HG02938 (cell line): ENCODE measurements at regions not wholly inside any gene's neighbourhood (a gene's known extent, or its start where the extent isn't known, plus 50 kb on each side); places are given as distances from the start of the nearest gene placed in this dataset.
"Not testable (repeated sequence)": the region's sequence is repeated elsewhere in the genome, so short reads cannot be mapped to it uniquely, and the experiment has no call there.

Experiments
- ATAC-seq: cut with Tn5 transposase; IDR thresholded peaks from one replicate; pipeline ENCODE4 v1.9.1; 2021; ENCODE audit warnings: mild to moderate bottlenecking, moderate library complexity; ENCODE audit not compliant: unreplicated experiment

DNA sequence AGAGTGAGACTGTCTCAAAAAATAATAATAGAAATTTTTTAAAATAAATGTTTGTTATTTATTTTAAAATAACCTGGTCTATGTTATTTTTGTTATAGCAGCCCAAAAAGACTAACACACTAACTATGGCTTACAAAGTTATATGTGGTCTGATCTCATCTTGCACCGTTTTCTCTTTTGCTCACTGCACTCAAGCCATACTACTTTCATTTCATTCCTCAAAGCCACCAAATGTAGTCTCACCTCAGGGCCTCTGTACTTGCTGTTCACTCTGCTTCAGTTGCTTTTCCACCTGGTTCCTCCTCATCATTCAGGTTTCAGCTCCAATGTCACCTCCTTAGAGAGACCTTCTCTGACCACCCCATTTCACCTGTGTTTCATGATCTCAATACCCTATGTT is 55.2 kb upstream of the MDM1 start:
- no peak for ATAC-seq

DNA sequence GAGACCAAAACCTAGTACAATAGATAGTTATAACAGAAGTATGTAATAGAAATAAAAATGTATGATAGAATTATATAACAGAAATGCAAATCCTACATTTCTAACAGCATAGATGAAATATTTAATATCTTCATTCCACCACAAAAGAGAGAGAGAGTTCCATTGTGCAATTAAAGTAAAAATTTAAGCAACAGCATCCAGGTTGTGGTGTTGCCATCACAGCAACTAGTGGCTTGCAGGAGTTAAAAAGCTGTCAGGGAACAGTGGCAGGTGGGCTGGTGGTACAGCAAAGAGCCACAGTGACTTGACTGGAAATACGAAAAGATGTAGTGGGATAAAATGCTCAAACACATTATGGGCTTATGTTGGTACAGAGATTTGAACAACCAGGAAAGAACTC is 57.1 kb upstream of the MDM1 start:
- no peak for ATAC-seq

DNA sequence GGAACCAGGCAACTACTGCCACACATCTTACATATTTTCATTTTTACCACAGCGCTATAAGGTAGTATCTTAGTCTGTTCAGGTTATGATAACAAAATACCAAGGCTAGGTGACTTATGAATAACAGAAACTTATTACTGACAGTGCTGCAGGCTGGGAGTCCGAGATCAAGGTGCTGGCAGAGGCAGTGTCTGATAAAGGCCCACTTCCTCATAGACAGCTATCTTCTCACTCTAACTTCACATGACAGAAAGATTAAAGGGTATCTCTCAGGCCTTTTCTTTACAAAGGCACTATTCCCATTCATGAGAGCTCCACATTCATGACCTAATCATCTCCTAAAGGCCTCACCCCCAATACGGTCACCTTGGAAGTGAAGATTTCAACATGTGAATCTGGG is 59.8 kb upstream of the MDM1 start:
- ATAC-seq = no peak

DNA sequence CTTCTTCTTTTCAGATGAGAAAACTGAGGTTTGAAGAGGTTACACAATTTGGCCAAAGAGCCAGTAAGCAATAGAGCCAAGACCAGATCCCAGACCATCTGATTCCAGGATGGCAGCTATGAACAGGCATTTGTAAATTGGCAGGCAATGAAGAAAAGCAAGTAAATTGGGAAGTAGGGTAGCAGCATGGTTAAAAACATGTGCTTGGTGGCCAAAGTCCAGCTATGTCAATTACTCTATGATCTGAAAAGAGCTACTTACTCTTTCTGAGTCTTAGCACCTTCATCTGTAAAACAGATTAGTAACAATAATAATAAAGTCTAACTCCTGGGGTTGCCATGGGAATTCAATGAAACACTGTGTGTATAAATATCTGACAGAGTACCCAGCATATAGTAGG is 60.2 kb upstream of the MDM1 start:
- ATAC-seq = no peak

DNA sequence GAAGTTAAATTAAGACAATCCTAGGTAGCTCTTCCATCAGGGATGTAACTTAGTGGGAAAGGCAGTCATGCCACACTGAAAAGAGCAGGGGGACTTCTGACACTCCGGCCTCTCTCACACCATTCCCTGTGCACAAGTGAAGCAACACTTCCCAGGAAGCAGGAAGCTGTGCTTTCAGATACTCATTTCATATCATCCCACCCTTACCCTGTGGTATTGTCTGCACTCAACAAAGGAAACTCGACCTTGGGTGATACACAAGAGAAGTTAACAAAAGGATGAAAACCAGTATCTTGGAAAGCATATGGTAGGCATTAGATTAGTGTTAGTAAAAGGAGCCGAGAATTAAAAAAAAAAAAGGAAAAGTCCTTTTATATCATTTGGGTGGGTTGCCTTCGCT is 61.3 kb upstream of the MDM1 start:
- no peak for ATAC-seq

DNA sequence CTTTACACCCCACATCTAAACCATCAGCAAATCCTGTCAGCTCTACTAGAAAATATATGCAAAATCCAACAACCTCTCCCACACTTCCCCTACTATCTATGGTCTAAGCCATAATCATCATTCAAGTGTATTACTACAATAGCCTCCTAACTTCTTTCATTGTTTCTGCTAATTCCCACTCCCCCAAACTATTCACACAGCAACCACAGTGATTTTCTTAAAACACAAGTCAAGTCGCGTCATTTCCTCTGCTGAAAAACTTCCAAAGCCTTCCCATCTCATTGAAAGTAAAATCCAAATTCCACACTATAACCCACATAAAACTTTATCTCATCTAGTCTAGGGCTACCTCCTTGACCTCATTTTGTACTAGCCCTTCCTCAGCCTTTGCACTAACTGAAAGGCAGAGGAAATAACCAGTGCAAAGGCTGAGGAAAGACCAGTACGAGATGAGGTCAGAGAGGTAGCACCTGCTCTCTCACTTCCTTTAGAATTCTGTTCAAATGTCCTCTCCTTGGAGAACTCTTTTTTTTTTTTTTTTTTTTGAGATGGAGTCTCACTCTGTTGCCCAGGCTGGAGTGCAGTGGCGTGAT is 65.5 kb upstream of the MDM1 start:
- ATAC-seq = no peak

DNA sequence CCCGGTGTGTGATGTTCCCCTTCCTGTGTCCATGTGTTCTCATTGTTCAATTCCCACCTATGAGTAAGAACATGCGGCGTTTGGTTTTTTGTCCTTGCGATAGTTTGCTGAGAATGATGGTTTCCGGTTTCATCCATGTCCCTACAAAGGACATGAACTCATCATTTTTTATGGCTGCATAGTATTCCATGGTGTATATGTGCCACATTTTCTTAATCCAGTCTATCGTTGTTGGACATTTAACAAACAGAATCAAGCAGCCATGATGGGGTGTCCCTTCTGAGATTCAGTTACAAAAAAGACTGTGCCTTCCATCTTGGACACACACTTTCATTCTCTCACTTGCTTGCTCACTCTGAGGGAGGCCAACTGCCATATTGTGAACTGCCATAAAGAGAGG is 66.5 kb upstream of the MDM1 start:
- ATAC-seq = not testable (repeated sequence)

DNA sequence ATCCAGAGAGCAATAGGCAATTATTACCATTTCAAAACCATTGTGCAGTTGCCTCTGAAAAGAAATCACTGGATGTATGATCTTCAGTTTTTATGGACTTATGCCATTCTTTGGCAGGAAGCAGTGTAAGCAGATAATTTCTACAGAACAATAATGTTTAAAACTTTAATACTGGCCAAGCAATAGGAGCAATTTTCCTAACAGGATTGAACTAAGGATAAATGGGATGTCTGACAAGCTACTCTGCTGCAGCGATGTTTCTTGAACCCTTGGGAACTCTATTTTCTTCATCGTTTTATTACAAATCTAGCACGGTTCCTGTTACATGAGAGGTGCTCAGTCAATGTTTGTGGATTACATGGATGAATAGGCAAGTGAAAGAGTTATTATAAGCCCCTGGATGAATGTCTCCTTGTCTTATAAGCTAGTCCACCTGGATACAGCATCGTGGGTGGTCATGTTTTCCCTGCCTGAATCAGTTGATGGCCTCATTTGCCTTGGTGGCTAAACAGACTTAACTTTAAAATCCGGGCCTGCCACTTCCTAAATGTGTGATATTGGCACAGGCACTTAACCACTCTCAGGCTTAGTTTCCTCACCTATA is 68.2 kb upstream of the MDM1 start:
- no peak for ATAC-seq

DNA sequence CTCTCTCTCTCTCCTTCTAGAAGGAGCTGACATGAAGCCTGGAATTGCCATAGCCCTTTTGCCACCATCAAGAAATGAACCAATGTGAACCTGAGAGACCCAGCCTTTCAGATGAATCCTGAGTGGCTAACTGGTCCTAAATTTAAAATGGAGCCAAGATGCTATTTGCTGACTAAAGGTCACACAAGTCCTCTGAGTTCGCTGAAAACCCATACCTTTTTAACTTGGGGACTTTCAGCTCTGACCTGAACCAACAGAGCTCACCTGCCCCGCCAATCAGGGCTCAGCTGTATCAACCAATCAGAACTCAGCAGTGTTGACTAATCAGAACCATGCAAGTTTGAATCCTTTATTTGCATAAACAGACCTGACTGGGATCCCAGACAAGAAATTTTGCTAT is 70.3 kb upstream of the MDM1 start:
- ATAC-seq = no peak

DNA sequence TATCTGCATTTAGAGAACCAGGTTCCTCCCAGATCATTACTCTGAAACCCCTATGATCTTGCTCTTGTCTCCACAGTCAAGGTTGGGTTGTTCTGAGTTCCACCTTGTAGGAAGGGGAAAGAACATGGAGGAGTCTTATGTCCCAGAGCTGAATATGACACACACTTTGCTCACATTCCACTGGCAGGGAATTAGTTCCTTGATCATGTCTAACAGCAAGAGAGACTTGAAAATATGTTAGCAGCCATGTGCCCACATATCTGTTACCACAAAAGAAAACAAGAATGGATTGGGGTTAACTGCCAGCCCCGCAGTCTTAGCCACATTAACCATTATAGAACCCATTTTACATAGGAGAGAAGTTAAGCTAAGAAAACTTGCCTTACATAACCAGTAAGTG is 71.1 kb upstream of the MDM1 start:
- ATAC-seq = no peak

DNA sequence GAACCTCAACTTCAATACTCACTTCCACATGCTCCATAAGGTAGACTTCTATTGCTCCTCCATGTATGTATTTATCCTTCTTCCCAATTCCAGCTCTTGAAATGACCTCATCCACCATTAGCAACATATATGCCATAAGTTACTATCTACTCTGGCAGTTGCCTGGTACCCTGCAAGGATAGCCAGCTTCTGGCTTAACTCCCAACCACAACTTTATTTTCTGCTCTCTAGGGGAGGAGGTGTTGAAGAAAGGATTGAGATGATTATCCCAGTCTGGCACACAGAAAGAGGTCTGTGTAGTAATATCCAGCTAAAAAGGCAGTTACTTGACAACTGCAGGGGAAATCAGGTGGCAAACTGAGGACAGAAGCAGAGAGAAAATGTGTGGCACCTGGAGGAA is 71.5 kb upstream of the MDM1 start:
- no peak for ATAC-seq

DNA sequence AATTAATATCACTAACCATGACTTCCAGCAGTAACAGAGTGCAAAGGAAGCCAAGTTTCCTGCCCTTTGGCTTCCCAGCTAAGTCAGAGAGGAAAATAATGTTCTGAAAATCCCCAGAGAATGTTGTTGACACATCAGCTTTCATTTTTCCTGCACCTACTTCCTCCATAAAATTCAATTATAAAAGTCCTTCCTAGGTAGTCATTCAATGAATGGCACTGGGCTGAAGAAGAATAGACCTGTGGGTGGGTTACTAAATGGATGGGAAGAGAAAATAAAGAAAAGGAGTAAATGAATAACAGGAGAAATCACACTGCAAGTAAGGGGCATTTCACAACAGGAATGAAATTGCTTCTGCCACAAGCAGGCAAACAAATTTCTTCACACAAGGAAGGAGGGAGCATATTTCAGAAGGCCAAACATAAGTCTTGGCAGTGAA is 73.2 kb upstream of the MDM1 start:
- no peak for ATAC-seq

DNA sequence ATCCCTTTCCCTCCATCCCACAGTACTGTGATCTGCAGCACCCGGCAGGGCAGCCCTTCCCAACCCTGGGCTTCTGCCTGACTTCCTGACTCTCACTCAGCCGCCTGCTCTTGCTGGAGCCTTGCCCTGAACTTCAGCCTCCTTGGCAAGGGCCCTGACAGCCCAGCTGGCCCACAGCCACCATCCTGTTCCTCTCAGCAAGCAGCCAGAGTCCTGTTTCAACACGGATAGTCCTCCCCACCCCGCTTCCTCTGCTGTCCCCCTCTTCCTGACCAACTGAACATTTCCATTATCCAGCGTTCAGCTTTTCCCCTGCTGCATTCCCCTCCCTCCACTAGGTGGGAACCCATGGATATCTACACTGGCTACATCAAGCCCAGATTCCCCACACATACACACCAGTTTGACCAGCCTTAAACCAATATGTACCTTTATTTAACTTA is 74.0 kb upstream of the MDM1 start:
- no peak for ATAC-seq

DNA sequence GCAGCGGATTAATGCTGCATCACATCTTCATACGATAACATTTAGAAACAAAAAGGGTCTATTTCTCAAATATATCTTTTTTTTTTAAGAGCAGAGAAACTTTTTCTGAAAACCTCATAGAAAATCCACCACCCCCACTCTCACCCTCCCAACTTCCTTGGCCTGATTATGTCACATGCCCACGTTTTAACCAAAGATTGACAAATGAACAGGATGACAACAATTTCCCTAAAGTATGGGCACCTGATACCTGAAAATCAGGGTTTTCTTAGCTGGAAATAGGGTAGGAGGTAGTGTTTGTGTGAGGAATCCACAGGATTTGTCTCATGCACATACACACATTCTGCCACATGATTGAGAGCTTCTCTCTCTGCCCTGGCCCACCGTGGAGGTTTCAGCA is 74.7 kb upstream of the MDM1 start:
- ATAC-seq = no peak

DNA sequence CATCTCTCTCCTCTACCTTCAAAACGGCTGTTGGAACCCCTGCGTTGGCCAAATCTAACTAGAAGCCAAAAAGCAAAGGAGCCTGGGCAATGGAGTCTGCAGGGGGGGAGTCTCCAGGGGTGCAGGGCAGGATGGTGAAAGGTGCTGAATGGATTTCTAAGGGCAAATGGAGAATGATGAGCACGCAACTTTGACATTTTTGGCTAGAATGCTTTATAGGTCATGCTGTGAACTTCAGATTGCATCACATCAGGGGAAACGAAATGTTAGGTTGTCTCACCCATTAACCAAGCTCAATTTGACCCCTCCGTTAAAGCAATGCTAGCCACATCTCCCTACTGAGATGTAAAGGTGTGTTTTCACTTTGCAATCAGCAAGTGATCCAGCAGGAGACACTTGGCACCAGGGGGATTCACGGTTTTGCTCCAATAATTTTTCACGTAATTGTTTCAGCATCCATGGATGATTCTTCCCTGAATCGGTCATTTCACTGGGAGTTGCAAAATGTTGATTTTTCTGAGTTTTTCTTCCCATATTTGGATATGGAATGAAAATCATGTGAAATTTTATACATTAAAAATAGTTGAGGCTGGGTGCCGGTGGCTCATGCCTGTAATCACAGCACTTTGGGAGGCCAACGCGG is 78.0 kb upstream of the MDM1 start:
- ATAC-seq = no peak

DNA sequence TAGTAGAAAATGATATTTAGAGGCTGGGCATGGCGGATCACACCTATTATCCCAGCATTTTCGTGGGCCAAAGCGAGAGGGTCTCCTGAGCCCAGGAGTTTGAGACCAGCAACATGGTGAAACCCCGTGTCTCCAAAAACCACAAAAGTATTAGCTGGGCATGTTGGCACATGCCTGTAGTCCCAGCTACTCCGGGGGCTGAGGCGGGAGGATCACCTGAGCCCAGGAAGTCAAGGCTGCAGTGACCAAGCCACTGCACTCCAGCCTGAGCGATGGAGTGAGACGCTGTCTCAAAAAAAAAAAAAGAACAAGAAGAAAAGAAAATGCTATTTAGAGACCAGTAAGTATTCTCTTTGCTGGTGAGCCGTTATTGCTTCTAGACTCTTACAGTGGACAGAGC is 79.2 kb upstream of the MDM1 start:
- ATAC-seq = no peak

DNA sequence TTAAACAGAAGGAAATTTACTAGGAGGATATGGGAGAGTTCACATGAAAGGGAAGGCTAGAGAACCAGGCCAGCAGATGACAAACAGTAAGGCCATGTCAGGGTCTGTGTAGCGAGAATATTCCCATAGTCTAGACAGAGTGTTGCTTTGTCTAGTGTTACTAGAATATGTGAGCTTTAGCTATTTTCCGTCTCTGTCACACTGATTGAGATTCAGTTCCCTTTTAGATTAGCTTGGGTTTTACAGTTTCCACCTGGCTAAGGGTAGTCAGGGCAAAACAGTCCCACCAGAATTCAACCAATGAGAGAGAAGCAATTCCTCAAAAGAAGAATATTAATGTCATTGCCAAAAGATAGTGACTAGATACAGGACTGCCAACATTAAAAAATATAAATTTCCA is 82.8 kb upstream of the MDM1 start:
- ATAC-seq = no peak

DNA sequence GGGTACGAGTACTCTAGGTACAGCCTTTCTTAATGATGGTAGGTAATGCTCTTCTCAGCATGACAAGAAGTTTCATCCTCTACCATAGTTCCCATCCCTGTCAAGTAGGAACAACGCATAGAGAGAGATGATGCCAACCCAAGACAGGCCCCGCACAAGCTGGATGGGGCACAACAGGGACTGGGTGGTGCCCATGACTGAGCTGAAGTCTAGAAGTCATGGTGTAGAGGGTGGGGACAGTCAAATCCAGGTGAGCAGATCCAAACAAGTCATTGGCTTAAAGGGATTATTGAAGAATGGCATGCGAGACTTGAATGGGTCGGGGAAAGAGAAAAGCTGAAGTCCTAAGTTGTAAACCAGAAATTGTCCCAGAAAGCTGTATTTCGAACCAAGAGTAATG is 84.2 kb upstream of the MDM1 start:
- ATAC-seq = no peak

DNA sequence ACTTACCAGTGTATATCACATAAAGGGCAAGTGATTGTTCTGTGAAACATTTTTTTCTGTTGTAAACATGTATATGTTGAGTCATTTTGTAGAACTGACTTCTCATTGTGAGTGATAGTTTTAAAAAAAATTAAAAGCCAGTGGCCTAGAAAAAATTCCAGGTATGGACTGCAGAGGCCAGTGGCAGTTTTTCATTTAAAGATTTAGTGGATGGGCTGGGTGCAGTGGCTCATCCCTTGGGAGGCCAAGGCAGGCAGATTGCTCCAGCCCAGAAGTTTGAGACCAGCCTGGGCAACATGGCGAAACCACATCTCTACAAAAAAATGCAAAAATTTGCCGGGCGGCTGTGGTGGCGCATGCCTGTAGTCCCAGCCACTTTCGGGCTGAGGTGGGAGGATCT is 84.7 kb upstream of the MDM1 start:
- ATAC-seq = no peak

DNA sequence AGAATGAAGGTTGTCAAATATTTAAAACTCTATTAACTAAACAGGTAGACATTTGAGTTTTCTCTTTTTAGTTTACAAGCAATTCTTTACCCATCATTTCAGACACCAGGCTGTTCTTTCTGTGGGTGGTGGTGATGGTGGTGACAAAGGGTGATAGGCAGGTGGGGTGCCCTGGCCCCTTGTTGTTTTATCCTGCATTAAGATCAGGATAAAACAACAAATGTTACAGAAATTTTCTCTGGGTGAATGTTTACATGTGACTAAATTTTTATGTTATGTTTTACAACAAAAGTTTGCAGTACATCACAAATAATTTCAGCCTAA is 85.9 kb upstream of the MDM1 start:
- no peak for ATAC-seq

DNA sequence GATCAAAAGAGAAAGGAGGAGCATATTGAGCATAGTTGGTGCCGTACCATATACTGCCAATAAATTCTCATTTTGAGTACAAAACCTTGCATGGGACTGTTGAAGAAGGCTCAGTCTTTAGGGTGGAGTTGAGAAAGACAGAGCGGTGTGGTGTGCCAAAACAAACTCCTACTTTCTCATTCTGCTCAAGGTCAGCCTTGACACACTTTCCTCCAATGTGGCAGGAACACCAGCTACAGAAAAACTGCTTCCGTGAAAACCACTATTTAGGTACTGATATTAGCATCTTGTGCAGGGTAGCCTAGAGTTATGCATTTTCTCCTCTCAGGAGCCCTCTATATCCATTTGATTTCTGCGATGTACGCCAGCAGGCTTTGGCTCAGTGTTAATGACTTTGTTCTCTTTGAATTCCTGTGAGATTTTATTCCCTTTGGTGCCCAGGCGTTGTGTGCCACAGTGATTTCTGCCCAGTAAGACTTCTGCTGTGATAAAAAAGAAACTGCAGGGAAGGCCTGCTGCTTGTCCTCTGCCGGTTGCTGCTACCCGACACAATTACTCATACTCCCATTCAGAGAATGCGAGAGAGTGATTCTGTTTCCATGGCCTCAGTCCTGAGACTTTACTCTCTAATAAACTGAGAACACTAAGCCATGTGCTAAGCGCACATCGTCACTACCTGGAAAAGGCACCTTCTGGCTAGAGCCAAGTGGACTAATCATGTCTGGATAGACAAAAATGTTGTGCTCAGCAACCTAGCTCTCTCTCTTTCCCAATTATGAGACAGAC is 88.3 kb upstream of the MDM1 start:
- no peak for ATAC-seq

DNA sequence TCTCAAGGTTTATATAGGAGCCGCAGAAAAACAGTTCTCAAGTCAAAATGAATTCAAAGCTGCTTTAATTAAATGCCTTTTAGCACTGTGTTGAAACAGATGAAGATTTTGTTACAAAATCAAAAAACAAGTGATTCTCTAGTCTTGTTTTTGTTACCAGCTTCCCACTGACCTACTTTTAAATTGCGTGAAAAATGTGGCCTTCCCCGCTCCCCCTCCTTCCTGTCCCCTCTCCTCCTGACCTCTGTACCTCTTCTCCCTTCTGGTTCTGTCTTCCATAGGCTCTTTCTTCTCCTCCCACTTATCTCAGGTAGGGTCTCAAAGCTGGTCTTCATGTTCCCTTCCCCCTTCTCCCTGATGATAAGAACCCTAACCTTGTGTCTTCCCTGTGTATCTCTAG is 90.0 kb upstream of the MDM1 start:
- no peak for ATAC-seq
